Nephron progenitor cell (in vitro differentiated cells): ENCODE measurements at regions not wholly inside any gene's neighbourhood (a gene's known extent, or its start where the extent isn't known, plus 50 kb on each side); places are given as distances from the start of the nearest gene placed in this dataset.

ENCODE experiments used
- DNase-seq: peaks from one replicate; pipeline ENCODE4 v3.0.0; 2021
- H3K27ac Mint-ChIP-seq: 2 replicates; pipeline ENCODE4 v1.8.0; 2021; ENCODE audit warnings: mild to moderate bottlenecking, moderate library complexity, mixed read lengths
- H3K27me3 Mint-ChIP-seq: 2 replicates; pipeline ENCODE4 v1.8.0; 2021; ENCODE audit warnings: mild to moderate bottlenecking, low read depth, mixed read lengths; ENCODE audit not compliant: poor library complexity
- H3K36me3 Mint-ChIP-seq: 2 replicates; pipeline ENCODE4 v1.8.0; 2021; ENCODE audit warnings: low read depth, mixed read lengths
- H3K4me1 Mint-ChIP-seq: 2 replicates; pipeline ENCODE4 v1.8.0; 2021; ENCODE audit warnings: mixed read lengths
- H3K4me3 Mint-ChIP-seq: 2 replicates; pipeline ENCODE4 v1.8.0; 2021; ENCODE audit warnings: mild to moderate bottlenecking, moderate library complexity, mixed read lengths
- H3K9me3 Mint-ChIP-seq: 2 replicates; pipeline ENCODE4 v1.8.0; 2021; ENCODE audit warnings: mild to moderate bottlenecking, moderate library complexity, mixed read lengths
- CTCF ChIP-seq: fragments of 200-600 bp; sonication (generic); IDR thresholded peaks from 2 replicates; pipeline ENCODE4 v1.5.0; 2021; ENCODE audit warnings: antibody characterized with exemption

GRCh38 chr3:144341471-144341870 lies 369.8 kb downstream of the DIPK2A start:
- H3K9me3 Mint-ChIP-seq: no peaks in the 10 kb centered on the region
- H3K4me3 Mint-ChIP-seq: no peak overlapping the region
- peaks cover 6% of the 10 kb centered on the region for H3K4me1 Mint-ChIP-seq
- DNase-seq: no peak
- no peaks in the 10 kb centered on the region for H3K27me3 Mint-ChIP-seq
- no peaks in the 10 kb centered on the region for H3K36me3 Mint-ChIP-seq
- TF ChIP-seq CTCF: no peak
- H3K27ac Mint-ChIP-seq: no peak overlapping the region

- no peaks in the 10 kb centered on the region for H3K36me3 Mint-ChIP-seq
- no peaks in the 10 kb centered on the region for H3K9me3 Mint-ChIP-seq
- no peak for DNase-seq
- H3K27me3 Mint-ChIP-seq: no peaks in the 10 kb centered on the region
- TF ChIP-seq CTCF: no peak
- H3K27ac Mint-ChIP-seq: no peak overlapping the region
- H3K4me1 Mint-ChIP-seq: peaks cover 6% of the 10 kb centered on the region
- no peak overlapping the region for H3K4me3 Mint-ChIP-seq
Observed at GRCh38 chr3:144343343-144343742, 371.7 kb downstream of the DIPK2A start.

- DNase-seq: no peak
- TF ChIP-seq CTCF: no peak
- no peaks in the 10 kb centered on the region for H3K27me3 Mint-ChIP-seq
- no peaks in the 10 kb centered on the region for H3K36me3 Mint-ChIP-seq
- H3K9me3 Mint-ChIP-seq: no peaks in the 10 kb centered on the region
- H3K4me3 Mint-ChIP-seq: no peak overlapping the region
- H3K4me1 Mint-ChIP-seq: peaks cover 6% of the 10 kb centered on the region
- H3K27ac Mint-ChIP-seq: no peak overlapping the region
Observed at GRCh38 chr3:144343777-144344176, 372.2 kb downstream of the DIPK2A start.

GRCh38 chr3:144344925-144345548 lies 373.4 kb downstream of the DIPK2A start:
- no peak for TF ChIP-seq CTCF

GRCh38 chr3:144350125-144350524 lies 378.5 kb downstream of the DIPK2A start:
- Mint-ChIP-seq H3K4me3 (no peak overlapping the region), H3K27me3 (no peaks in the 10 kb centered on the region), H3K27ac (no peak overlapping the region), H3K4me1 (no peaks in the 10 kb centered on the region), H3K36me3 (no peaks in the 10 kb centered on the region), H3K9me3 (no peaks in the 10 kb centered on the region)
- DNase-seq: no peak
- TF ChIP-seq CTCF: no peak

More at GRCh38 chr3:144344925-144345548, 373.4 kb downstream of the DIPK2A start:
- no peak overlapping the region for H3K4me3 Mint-ChIP-seq
- H3K27ac Mint-ChIP-seq: no peak overlapping the region
- H3K36me3 Mint-ChIP-seq: no peaks in the 10 kb centered on the region
- H3K9me3 Mint-ChIP-seq: no peaks in the 10 kb centered on the region
- H3K4me1 Mint-ChIP-seq: peaks cover 6% of the 10 kb centered on the region
- no peak for DNase-seq
- H3K27me3 Mint-ChIP-seq: no peaks in the 10 kb centered on the region

- no peak for DNase-seq
- no peaks in the 10 kb centered on the region for H3K36me3 Mint-ChIP-seq
- no peak for TF ChIP-seq CTCF
- H3K27me3 Mint-ChIP-seq: no peaks in the 10 kb centered on the region
- no peak overlapping the region for H3K4me3 Mint-ChIP-seq
- no peaks in the 10 kb centered on the region for H3K9me3 Mint-ChIP-seq
- H3K4me1 Mint-ChIP-seq: no peaks in the 10 kb centered on the region
- H3K27ac Mint-ChIP-seq: no peak overlapping the region
Observed at GRCh38 chr3:144351011-144351410, 379.4 kb downstream of the DIPK2A start.
